HG03457 (cell line): ENCODE measurements at regions not wholly inside any gene's neighbourhood (a gene's known extent, or its start where the extent isn't known, plus 50 kb on each side); places are given as distances from the start of the nearest gene placed in this dataset.

Experiments used
- ATAC-seq: cut with Tn5 transposase; IDR thresholded peaks from one replicate; pipeline ENCODE4 v1.9.1; 2021; ENCODE audit warnings: moderate number of reproducible peaks; ENCODE audit not compliant: unreplicated experiment

- ATAC-seq, result no peak
These were observed 69.0 kb upstream of the MSX2 start for GRCh38 chr5:174655351-174655750.

GRCh38 chr5:174664180-174664850 is 60.1 kb upstream of the MSX2 start:
- no peak for ATAC-seq

- ATAC-seq, result no peak
These were observed 59.0 kb upstream of the MSX2 start for GRCh38 chr5:174665347-174665746.

GRCh38 chr5:174667526-174667925 is 56.9 kb upstream of the MSX2 start:
- no peak for ATAC-seq

- ATAC-seq, result no peak
These were observed 56.0 kb upstream of the MSX2 start for GRCh38 chr5:174668349-174668748.
